ENCODE measurements at regions not wholly inside any gene's neighbourhood (a gene's known extent, or its start where the extent isn't known, plus 50 kb on each side); places are given as distances from the start of the nearest gene placed in this dataset.

DNA sequence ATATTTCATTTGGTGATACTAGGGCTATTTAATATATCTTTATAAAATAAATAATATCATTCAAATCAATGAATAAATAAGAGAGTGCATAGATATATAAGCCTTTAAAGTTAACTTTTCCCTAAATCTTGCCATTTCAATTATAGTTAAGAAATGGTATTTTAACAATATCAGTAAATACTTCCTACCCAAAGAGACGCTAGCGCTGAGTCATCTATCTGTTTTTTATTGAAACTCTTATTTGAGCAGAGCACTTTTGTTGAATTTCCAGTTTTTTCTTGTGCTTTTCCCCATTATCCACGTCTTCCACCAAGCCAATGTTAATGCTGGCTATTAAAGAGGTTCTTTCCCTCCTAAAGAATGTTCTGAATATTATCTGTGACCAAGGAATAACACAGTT is 639.3 kb downstream of the DSC3 start:
- no peak for TF ChIP-seq CREB1 (IDR thresholded peaks at IDR 0.05; ENCODE audit: low read depth)
- TF ChIP-seq POLR2A (IDR thresholded peaks at IDR 0.05; ENCODE audit: low read depth, low read length): no peak
- no peak for TF ChIP-seq POLR2AphosphoS5 (IDR thresholded peaks at IDR 0.05; ENCODE audit: low read length)
- TF ChIP-seq, protein P1, sequence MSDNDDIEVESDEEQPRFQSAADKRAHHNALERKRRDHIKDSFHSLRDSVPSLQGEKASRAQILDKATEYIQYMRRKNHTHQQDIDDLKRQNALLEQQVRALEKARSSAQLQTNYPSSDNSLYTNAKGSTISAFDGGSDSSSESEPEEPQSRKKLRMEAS (IDR thresholded peaks at IDR 0.05; ENCODE audit: low read depth, low read length): no peak
- TF ChIP-seq NR2C2 (IDR thresholded peaks at IDR 0.05; ENCODE audit: borderline replicate concordance, control insufficient read depth, insufficient read length, low read depth): no peak
- TF ChIP-seq, protein P2, sequence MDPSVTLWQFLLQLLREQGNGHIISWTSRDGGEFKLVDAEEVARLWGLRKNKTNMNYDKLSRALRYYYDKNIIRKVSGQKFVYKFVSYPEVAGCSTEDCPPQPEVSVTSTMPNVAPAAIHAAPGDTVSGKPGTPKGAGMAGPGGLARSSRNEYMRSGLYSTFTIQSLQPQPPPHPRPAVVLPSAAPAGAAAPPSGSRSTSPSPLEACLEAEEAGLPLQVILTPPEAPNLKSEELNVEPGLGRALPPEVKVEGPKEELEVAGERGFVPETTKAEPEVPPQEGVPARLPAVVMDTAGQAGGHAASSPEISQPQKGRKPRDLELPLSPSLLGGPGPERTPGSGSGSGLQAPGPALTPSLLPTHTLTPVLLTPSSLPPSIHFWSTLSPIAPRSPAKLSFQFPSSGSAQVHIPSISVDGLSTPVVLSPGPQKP (IDR thresholded peaks at IDR 0.05; ENCODE audit: low read depth, low read length): no peak
- TF ChIP-seq, protein P3, sequence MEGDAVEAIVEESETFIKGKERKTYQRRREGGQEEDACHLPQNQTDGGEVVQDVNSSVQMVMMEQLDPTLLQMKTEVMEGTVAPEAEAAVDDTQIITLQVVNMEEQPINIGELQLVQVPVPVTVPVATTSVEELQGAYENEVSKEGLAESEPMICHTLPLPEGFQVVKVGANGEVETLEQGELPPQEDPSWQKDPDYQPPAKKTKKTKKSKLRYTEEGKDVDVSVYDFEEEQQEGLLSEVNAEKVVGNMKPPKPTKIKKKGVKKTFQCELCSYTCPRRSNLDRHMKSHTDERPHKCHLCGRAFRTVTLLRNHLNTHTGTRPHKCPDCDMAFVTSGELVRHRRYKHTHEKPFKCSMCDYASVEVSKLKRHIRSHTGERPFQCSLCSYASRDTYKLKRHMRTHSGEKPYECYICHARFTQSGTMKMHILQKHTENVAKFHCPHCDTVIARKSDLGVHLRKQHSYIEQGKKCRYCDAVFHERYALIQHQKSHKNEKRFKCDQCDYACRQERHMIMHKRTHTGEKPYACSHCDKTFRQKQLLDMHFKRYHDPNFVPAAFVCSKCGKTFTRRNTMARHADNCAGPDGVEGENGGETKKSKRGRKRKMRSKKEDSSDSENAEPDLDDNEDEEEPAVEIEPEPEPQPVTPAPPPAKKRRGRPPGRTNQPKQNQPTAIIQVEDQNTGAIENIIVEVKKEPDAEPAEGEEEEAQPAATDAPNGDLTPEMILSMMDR (IDR thresholded peaks at IDR 0.05 in 2 of 3, conservative IDR thresholded peaks at IDR 0.05 in 1 of 3; ENCODE audit: control insufficient read depth in 2 of 3, extremely low read depth in 1 of 3, insufficient read depth in 1 of 3, low read depth in 3 of 3, low read length in 3 of 3): no peak
- TF ChIP-seq USF2 (IDR thresholded peaks at IDR 0.05; ENCODE audit: borderline replicate concordance, low read depth, low read length): no peak
- TF ChIP-seq, protein P4, sequence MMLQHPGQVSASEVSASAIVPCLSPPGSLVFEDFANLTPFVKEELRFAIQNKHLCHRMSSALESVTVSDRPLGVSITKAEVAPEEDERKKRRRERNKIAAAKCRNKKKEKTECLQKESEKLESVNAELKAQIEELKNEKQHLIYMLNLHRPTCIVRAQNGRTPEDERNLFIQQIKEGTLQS (IDR thresholded peaks at IDR 0.05; ENCODE audit: borderline replicate concordance, extremely low read depth, low read depth, low read length): no peak
- TF ChIP-seq CREM (IDR thresholded peaks at IDR 0.05; ENCODE audit: low read depth): no peak
- TF ChIP-seq PML (IDR thresholded peaks at IDR 0.05; ENCODE audit: low read length): no peak
- TF ChIP-seq, protein P5, sequence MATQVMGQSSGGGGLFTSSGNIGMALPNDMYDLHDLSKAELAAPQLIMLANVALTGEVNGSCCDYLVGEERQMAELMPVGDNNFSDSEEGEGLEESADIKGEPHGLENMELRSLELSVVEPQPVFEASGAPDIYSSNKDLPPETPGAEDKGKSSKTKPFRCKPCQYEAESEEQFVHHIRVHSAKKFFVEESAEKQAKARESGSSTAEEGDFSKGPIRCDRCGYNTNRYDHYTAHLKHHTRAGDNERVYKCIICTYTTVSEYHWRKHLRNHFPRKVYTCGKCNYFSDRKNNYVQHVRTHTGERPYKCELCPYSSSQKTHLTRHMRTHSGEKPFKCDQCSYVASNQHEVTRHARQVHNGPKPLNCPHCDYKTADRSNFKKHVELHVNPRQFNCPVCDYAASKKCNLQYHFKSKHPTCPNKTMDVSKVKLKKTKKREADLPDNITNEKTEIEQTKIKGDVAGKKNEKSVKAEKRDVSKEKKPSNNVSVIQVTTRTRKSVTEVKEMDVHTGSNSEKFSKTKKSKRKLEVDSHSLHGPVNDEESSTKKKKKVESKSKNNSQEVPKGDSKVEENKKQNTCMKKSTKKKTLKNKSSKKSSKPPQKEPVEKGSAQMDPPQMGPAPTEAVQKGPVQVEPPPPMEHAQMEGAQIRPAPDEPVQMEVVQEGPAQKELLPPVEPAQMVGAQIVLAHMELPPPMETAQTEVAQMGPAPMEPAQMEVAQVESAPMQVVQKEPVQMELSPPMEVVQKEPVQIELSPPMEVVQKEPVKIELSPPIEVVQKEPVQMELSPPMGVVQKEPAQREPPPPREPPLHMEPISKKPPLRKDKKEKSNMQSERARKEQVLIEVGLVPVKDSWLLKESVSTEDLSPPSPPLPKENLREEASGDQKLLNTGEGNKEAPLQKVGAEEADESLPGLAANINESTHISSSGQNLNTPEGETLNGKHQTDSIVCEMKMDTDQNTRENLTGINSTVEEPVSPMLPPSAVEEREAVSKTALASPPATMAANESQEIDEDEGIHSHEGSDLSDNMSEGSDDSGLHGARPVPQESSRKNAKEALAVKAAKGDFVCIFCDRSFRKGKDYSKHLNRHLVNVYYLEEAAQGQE (IDR thresholded peaks at IDR 0.05; ENCODE audit: low read depth, low read length): no peak
